GM12891 (cell line): ENCODE measurements at regions not wholly inside any gene's neighbourhood (a gene's known extent, or its start where the extent isn't known, plus 50 kb on each side); places are given as distances from the start of the nearest gene placed in this dataset.

Source experiments
- PAX5 ChIP-seq: IDR thresholded peaks from 2 replicates; pipeline ENCODE4 v1.6.1; 2011; ENCODE audit warnings: low read length, moderate library complexity, mild to moderate bottlenecking; ENCODE audit not compliant: insufficient read depth, severe bottlenecking
- POLR2A ChIP-seq: IDR thresholded peaks from 2 replicates; pipeline ENCODE4 v1.6.1; 2011; ENCODE audit warnings: low read depth, low read length, control low read depth
- POLR2AphosphoS5 ChIP-seq: IDR thresholded peaks from 2 replicates; pipeline ENCODE4 v1.6.1; 2011; ENCODE audit warnings: low read depth, low read length, control low read depth
- SPI1 ChIP-seq: IDR thresholded peaks from 2 replicates; pipeline ENCODE4 v1.6.1; 2011; ENCODE audit warnings: low read depth, low read length, control low read depth
- TAF1 ChIP-seq: IDR thresholded peaks from 2 replicates; pipeline ENCODE4 v1.6.1; 2011; ENCODE audit warnings: low read depth, low read length, control low read depth

- TF ChIP-seq POLR2AphosphoS5 (no peak), POLR2A (no peak), TAF1 (no peak), SPI1 (no peak), PAX5 (no peak)
Observed at GRCh38 chr5:105978011-105978410, 1692.7 kb downstream of the EFNA5 start.
